Karpas-422 (cell line): ENCODE measurements at regions not wholly inside any gene's neighbourhood (a gene's known extent, or its start where the extent isn't known, plus 50 kb on each side); places are given as distances from the start of the nearest gene placed in this dataset.

Source experiments
- DNase-seq: peaks from one replicate; pipeline ENCODE4 v3.0.0-alpha.2; 2015
- H2AFZ ChIP-seq: fragments of 200-600 bp; sonication (generic); 2 replicates; pipeline ENCODE4 v1.6.1; 2014; ENCODE audit warnings: antibody characterized with exemption, low read length, mixed read lengths
- H3K27ac ChIP-seq: fragments of 200-600 bp; sonication (generic); 2 replicates; pipeline ENCODE4 v1.5.1; 2014; ENCODE audit warnings: mild to moderate bottlenecking, low read length, moderate library complexity
- H3K27me3 ChIP-seq: fragments of 200-600 bp; sonication (generic); 2 replicates; pipeline ENCODE4 v1.6.1; 2014; ENCODE audit warnings: low read length, mixed read lengths
- H3K36me3 ChIP-seq: fragments of 200-600 bp; sonication (generic); 2 replicates; pipeline ENCODE4 v1.6.1; 2014; ENCODE audit warnings: low read length, mixed read lengths; ENCODE audit not compliant: insufficient read depth
- H3K4me1 ChIP-seq: fragments of 200-600 bp; sonication (generic); 2 replicates; pipeline ENCODE4 v1.6.1; 2014; ENCODE audit warnings: mild to moderate bottlenecking, low read length, mixed read lengths
- H3K4me2 ChIP-seq: fragments of 200-600 bp; sonication (generic); 2 replicates; pipeline ENCODE4 v1.6.1; 2014; ENCODE audit warnings: low read length, low read depth, mild to moderate bottlenecking; ENCODE audit not compliant: poor library complexity, severe bottlenecking
- H3K4me3 ChIP-seq: fragments of 200-600 bp; sonication (generic); 2 replicates; pipeline ENCODE4 v1.5.1; 2014; ENCODE audit warnings: mild to moderate bottlenecking, antibody characterized with exemption, low read length, mixed read lengths
- H3K79me2 ChIP-seq: fragments of 200-600 bp; sonication (generic); 2 replicates; pipeline ENCODE4 v1.6.1; 2014; ENCODE audit warnings: mild to moderate bottlenecking, low read length, mixed read lengths
- H3K9ac ChIP-seq: fragments of 200-600 bp; sonication (generic); 2 replicates; pipeline ENCODE4 v1.6.0; 2014; ENCODE audit warnings: low read length
- H3K9me2 ChIP-seq: fragments of 200-600 bp; sonication (generic), shearing (Covaris generic); replicated peaks from 2 replicates; pipeline ENCODE4 v1.6.0; 2014; ENCODE audit warnings: mild to moderate bottlenecking, low read length, moderate library complexity; ENCODE audit not compliant: insufficient read depth
- H3K9me3 ChIP-seq: fragments of 300-700, 200-600 bp; sonication (generic); 2 replicates; pipeline ENCODE4 v1.6.1; 2014; ENCODE audit warnings: low read length, mixed read lengths
- H4K20me1 ChIP-seq: fragments of 200-600 bp; sonication (generic); 2 replicates; pipeline ENCODE4 v1.6.1; 2014; ENCODE audit warnings: mild to moderate bottlenecking, antibody characterized with exemption, low read length, low read depth; ENCODE audit not compliant: insufficient read depth

GRCh38 chr1:191615101-191615821 is 543.0 kb upstream of the RGS18 start:
- Histone ChIP-seq H3K9ac (no peak overlapping the region), H3K4me3 (no peak overlapping the region), H3K9me3 (peaks cover 13% of the 10 kb centered on the region; the same call in 1 of the 2 replicates), H3K27ac (no peak overlapping the region), H4K20me1 (no peaks in the 10 kb centered on the region), H3K36me3 (no peaks in the 10 kb centered on the region), H3K4me1 (no peaks in the 10 kb centered on the region), H3K4me2 (no peak overlapping the region), H3K79me2 (no peaks in the 10 kb centered on the region), H2AFZ (no peak overlapping the region), H3K27me3 (no peaks in the 10 kb centered on the region), H3K9me2 (no peaks in the 10 kb centered on the region; the same call in 1 of the 2 replicates)
- DNase-seq = no peak

DNA sequence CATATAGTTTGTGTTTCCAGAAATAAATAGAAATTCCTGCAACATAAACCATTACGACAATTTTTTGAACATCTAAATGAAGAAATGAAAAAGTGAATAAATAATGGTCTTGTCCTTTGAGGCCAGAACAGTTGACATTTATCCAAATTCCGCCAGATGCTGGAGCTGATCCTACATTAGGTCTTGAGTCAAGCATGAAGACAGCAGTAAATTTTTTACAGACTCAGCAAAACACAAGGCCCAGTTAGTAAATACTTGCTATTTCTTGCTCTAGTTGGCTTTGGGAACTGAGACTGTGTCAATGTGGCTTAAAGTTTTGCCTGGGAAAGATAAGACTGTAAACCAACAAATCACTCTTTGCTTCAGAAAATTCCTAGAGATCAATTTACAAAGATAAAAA is 540.1 kb upstream of the RGS18 start:
- Histone ChIP-seq H4K20me1 (no peaks in the 10 kb centered on the region), H3K4me1 (no peaks in the 10 kb centered on the region), H3K9ac (no peak overlapping the region), H3K4me2 (no peak overlapping the region), H3K27ac (no peak overlapping the region), H2AFZ (no peak overlapping the region), H3K9me2 (no peaks in the 10 kb centered on the region; the same call in 1 of the 2 replicates), H3K36me3 (no peaks in the 10 kb centered on the region), H3K27me3 (no peaks in the 10 kb centered on the region), H3K4me3 (no peak overlapping the region), H3K9me3 (peaks cover 5% of the 10 kb centered on the region; the same call in 1 of the 2 replicates), H3K79me2 (no peaks in the 10 kb centered on the region)
- DNase-seq = no peak

DNA sequence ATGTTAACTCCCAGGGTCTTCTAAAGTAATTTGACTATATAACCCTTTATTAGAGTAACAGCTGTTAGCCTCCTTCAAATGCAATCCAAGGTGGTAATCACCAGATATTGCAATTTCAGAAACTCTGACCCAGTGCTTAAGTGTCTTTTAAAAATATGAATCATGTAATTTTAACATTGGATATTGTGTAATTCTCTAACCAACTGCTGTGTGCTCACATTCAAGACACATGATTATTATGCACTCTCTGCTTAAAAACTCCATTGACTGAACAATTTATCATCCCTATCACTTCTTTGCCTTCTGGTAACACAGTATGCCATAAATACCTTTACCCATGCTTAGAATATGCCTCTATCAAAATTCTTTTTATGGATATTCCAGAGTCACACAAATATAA is 537.4 kb upstream of the RGS18 start:
- H3K4me1 ChIP-seq = no peaks in the 10 kb centered on the region
- no peaks in the 10 kb centered on the region; the same call in 1 of the 2 replicates for H3K9me2 ChIP-seq
- no peaks in the 10 kb centered on the region for H3K79me2 ChIP-seq
- H3K36me3 ChIP-seq = no peaks in the 10 kb centered on the region
- H3K27me3 ChIP-seq = no peaks in the 10 kb centered on the region
- H3K4me2 ChIP-seq = no peak overlapping the region
- no peaks in the 10 kb centered on the region; the same call in 1 of the 2 replicates for H3K9me3 ChIP-seq
- no peak overlapping the region for H3K9ac ChIP-seq
- H3K4me3 ChIP-seq = no peak overlapping the region
- H4K20me1 ChIP-seq = no peaks in the 10 kb centered on the region
- H2AFZ ChIP-seq = no peak overlapping the region
- DNase-seq = no peak
- no peak overlapping the region for H3K27ac ChIP-seq

DNA sequence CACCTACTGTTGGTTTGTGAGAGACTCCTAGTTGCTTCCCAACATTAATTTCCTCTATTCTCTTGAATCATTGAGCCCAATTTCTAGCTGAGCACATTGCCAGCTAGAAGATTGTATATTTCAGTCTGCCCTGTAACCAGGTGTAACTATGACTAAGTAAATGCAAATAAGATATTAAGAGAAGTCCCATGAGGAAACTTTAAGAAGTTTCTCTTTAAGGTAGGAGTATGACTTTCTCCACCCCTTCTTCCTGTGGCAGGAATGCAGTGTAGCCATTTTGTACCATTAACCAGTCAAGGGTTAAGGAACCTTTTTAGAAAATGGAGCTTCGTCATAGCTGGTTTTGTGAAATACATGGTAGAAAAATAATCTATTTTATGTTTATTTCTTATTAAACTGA is 534.2 kb upstream of the RGS18 start:
- Histone ChIP-seq H3K4me1 (no peaks in the 10 kb centered on the region), H2AFZ (no peak overlapping the region)
- DNase-seq = no peak

DNA sequence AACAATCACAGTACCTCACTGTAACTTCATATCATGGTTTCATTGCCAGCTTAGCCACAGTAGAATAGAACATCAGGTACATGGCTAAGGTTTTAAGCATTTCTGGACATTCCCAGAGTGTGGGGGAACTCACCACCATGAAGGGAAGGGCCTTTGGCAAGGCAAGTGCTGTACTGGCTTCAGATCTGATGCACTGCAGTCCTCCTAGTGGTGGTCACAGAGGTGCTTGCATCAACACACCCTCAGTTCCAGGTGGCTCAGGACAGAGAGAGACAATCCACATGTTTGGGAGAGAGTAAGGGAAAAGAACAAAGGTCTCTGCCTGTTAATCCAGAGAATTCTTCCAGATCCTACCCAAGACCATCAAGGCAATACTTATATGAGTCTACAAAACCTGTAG is 528.4 kb upstream of the RGS18 start:
- H3K4me1 ChIP-seq = no peaks in the 10 kb centered on the region
- H3K9me2 ChIP-seq = no peaks in the 10 kb centered on the region
- H3K36me3 ChIP-seq = no peaks in the 10 kb centered on the region
- no peak overlapping the region for H3K4me3 ChIP-seq
- H3K27ac ChIP-seq = no peak overlapping the region
- no peak overlapping the region for H2AFZ ChIP-seq
- DNase-seq = no peak
- no peaks in the 10 kb centered on the region for H3K27me3 ChIP-seq
- H3K79me2 ChIP-seq = no peaks in the 10 kb centered on the region
- peaks cover 3% of the 10 kb centered on the region for H3K9me3 ChIP-seq
- no peaks in the 10 kb centered on the region for H4K20me1 ChIP-seq
- no peak overlapping the region for H3K4me2 ChIP-seq
- H3K9ac ChIP-seq = no peak overlapping the region

More for the DNA sequence above, 534.2 kb upstream of the RGS18 start:
- Histone ChIP-seq H3K9ac (no peak overlapping the region), H3K9me3 (peaks cover 3% of the 10 kb centered on the region; the same call in 1 of the 2 replicates), H3K27ac (no peak overlapping the region), H4K20me1 (no peaks in the 10 kb centered on the region), H3K79me2 (no peaks in the 10 kb centered on the region), H3K4me2 (no peak overlapping the region), H3K27me3 (no peaks in the 10 kb centered on the region), H3K4me3 (no peak overlapping the region), H3K36me3 (no peaks in the 10 kb centered on the region), H3K9me2 (no peaks in the 10 kb centered on the region; the same call in 1 of the 2 replicates)

DNA sequence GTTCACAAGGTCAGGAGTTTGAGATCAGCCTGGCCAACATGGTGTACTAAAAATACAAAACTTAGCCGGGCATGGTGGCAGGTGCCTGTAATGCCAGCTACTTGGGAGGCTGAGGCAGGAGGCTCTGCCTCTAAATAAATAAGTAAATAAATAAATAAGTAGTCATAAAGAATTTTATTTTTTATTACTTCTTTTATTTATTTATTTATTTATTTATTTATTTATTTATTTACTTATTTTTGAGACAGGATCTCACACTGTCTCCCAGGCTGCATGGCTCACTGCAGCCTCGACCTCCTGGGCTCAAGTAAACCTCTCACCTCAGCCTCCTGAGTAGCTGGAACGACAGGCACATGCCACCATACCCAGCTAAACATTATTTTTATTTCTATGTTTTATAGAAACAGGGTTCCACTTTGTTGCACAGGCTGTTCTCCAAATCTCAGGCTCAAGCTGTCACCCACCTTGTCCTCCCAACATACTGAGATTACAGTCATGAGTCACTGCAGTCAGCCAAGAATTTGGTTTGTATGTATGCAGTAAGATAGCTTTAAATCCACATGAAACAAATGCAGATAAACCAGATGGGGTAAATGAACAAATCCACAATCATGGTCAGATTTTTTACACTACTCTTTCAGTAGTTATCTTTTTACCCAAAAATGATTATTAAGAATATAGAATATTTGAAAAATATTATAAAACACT is 523.3 kb upstream of the RGS18 start:
- DNase-seq = no peak
- Histone ChIP-seq H3K79me2 (no peaks in the 10 kb centered on the region), H4K20me1 (no peaks in the 10 kb centered on the region), H3K9ac (no peak overlapping the region), H3K4me2 (no peak overlapping the region), H3K27me3 (no peaks in the 10 kb centered on the region), H2AFZ (no peak overlapping the region), H3K36me3 (no peaks in the 10 kb centered on the region), H3K9me2 (no peaks in the 10 kb centered on the region), H3K27ac (no peak overlapping the region), H3K9me3 (peaks cover 9% of the 10 kb centered on the region), H3K4me3 (no peak overlapping the region), H3K4me1 (no peaks in the 10 kb centered on the region)

DNA sequence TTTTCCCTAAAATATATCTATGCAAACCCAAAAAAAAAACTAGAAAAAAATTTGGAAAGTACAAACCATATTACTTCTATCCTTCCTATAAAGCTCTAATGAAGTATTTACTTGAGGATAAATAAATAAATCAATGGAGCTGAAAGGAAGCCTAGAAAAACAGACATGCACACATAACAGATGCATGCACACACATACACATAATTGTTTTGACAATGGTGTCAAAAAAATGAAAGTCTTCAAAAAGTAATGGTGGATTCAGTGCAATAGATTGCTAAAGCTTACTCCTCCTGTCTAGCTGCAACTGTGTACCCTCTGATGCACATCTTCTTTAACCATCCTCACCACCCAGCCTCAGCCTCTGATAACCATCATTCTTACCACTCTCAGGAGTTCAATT is 521.9 kb upstream of the RGS18 start:
- Histone ChIP-seq H3K27ac (no peak overlapping the region), H3K79me2 (no peaks in the 10 kb centered on the region), H3K27me3 (no peaks in the 10 kb centered on the region), H3K9me2 (no peaks in the 10 kb centered on the region), H3K4me3 (no peak overlapping the region), H3K4me1 (no peaks in the 10 kb centered on the region), H4K20me1 (no peaks in the 10 kb centered on the region), H3K36me3 (no peaks in the 10 kb centered on the region), H3K4me2 (no peak overlapping the region), H3K9ac (no peak overlapping the region), H2AFZ (no peak overlapping the region), H3K9me3 (peaks cover 9% of the 10 kb centered on the region)
- DNase-seq = no peak

DNA sequence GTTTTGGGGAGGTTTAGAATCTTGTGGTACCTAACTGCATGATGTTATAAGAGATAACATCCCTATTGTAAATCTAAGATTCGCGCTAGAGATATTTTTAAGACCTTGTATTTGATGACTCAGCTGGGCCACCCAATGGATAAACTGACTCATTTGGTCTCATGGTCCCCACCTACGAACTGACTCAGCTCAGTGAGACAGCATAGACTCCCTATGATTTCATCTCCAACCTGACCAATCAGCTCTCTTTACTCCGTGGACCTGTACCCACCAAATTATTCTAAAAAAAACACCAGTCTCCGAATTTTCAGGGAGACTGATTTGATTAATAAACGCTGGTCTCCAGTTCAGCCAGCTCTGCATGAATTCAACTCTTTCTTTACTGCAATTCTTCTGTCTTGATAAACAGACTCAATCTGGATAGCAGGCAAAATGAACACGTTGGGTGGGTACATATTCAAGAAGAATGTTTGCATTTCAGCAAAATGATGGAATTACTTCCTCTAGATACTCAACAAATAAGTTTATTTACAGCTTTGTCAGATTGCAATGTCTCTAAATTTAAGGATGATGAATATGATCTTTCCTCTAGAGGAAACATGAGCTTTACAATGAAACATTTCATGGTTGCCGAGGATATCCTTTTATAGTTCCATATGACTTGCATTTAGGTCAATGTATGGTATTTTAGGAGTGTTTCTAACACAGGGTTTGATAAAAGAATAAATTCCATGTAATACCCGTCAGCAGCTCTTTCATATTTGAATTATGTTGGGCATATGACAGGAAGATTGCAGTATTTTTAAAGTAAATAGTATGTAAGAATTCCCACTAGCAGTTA is 516.6 kb upstream of the RGS18 start:
- Histone ChIP-seq H3K79me2 (no peaks in the 10 kb centered on the region), H3K9ac (no peak overlapping the region), H3K9me3 (peaks cover 6% of the 10 kb centered on the region), H3K9me2 (no peaks in the 10 kb centered on the region; the same call in 1 of the 2 replicates), H3K4me1 (no peaks in the 10 kb centered on the region), H4K20me1 (no peaks in the 10 kb centered on the region), H3K27me3 (no peaks in the 10 kb centered on the region), H3K36me3 (no peaks in the 10 kb centered on the region), H2AFZ (no peak overlapping the region), H3K4me3 (no peak overlapping the region), H3K4me2 (no peak overlapping the region), H3K27ac (no peak overlapping the region)
- no peak for DNase-seq
